ENCODE measurements at regions not wholly inside any gene's neighbourhood (a gene's known extent, or its start where the extent isn't known, plus 50 kb on each side); places are given as distances from the start of the nearest gene placed in this dataset.

DNA sequence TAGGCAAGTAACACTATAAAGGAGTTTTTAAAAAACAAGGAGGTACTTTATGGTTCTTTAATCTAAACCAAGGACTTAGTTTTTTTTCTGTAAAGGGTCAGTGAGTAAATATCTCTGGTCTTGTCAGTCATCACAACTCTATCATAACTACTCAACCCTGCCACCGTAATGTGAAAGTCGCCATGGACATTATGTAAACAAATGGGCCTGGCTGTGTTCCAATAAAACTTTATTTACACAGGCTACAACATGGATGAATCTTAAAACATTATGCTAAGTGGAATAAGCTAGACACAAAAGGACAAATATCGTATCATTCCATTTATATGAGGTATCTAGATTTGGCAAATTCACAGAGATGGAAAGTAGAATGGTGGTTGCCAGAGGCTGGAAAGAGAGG lies 60.8 kb upstream of the SP4 start:
- TF ChIP-seq POLR2A (IDR thresholded peaks at IDR 0.05; ENCODE audit: low read depth, low read length) = no peak
- TF ChIP-seq POLR2AphosphoS5 (IDR thresholded peaks at IDR 0.05; ENCODE audit: low read depth, low read length) = no peak
